Gastrocnemius medialis (tissue), 4 donors: ENCODE measurements at regions not wholly inside any gene's neighbourhood (a gene's known extent, or its start where the extent isn't known, plus 50 kb on each side); places are given as distances from the start of the nearest gene placed in this dataset.
A peak's percentile ranks its signal among the peaks of the same experiment; 100 is the strongest.

Experiments used
- ATAC-seq, 2 donors: fragments of 150-250 bp; one replicate each; pipeline ENCODE4 v1.9.1; 2016
- DNase-seq, 2 donors: peaks; one replicate each; pipeline ENCODE4 v3.0.0-alpha.2; 2019
- H3K27ac ChIP-seq, 4 donors: fragments of 200-600 bp; sonication (generic); 1 replicate in 1 of 4; 2 replicates in 3 of 4; pipeline ENCODE4 v1.5.1; 2016 to 2018; ENCODE audit warnings: mild to moderate bottlenecking in 2 of 4, moderate library complexity in 1 of 4
- H3K27me3 ChIP-seq, 3 donors: fragments of 200-600 bp; sonication (generic) in 2 of 3; 1 replicate in 1 of 3; 2 replicates in 2 of 3; pipeline versions ENCODE4 v1.5.1 to v1.6.0; 2016 to 2019; ENCODE audit warnings: mild to moderate bottlenecking in 1 of 3, moderate library complexity in 1 of 3
- H3K36me3 ChIP-seq, 2 donors: fragments of 200-600 bp; sonication (generic) in 1 of 2; one replicate each; pipeline ENCODE4 v1.5.1; 2017 to 2018
- H3K4me1 ChIP-seq, 2 donors: fragments of 200-600 bp; sonication (generic) in 1 of 2; one replicate each; pipeline ENCODE4 v1.5.1; 2016 to 2017; ENCODE audit warnings: mild to moderate bottlenecking in 2 of 2
- H3K4me3 ChIP-seq, 4 donors: fragments of 200-600 bp; sonication (generic) in 3 of 4; 1 replicate in 1 of 4; 2 replicates in 3 of 4; pipeline ENCODE4 v1.5.1; 2016 to 2019; ENCODE audit warnings: mild to moderate bottlenecking in 2 of 4
- H3K9me3 ChIP-seq, 3 donors: fragments of 200-600 bp; sonication (generic) in 2 of 3; 1 replicate in 1 of 3; 2 replicates in 2 of 3; pipeline ENCODE4 v1.5.1; 2016 to 2019
- CTCF ChIP-seq, 5 experiments: fragments of 450-650 bp in 3 of 5; fragments of 200-600 bp in 2 of 5; sonication (generic) in 2 of 5; IDR thresholded peaks in 4 of 5; conservative IDR thresholded peaks in 1 of 5; 1 replicate in 4 of 5; 2 replicates in 1 of 5; pipeline ENCODE4 v1.5.1; 2016 to 2019; ENCODE audit warnings: antibody characterized with exemption in 5 of 5, mild to moderate bottlenecking in 3 of 5, moderate library complexity in 3 of 5
- POLR2A ChIP-seq, 2 donors: fragments of 450-650 bp; IDR thresholded peaks; one replicate each; pipeline ENCODE4 v1.6.1; 2017; ENCODE audit warnings: antibody characterized with exemption in 2 of 2, mild to moderate bottlenecking in 2 of 2, moderate library complexity in 2 of 2
- in situ Hi-C, 4 donors: fragments of 200-750 bp; cut with MboI; loops; one replicate each; pipeline versions ENCODE4 v1.15.0 to v1.8.0; 2017; ENCODE audit warnings: low sequenced_read_pairs in 4 of 4
- intact Hi-C: fragments of 100-400 bp; cut with DNase I; formaldehyde crosslinking; loops from one replicate; pipeline ENCODE4 v1.15.1; 2023; ENCODE audit warnings: low total_unique reads

DNA sequence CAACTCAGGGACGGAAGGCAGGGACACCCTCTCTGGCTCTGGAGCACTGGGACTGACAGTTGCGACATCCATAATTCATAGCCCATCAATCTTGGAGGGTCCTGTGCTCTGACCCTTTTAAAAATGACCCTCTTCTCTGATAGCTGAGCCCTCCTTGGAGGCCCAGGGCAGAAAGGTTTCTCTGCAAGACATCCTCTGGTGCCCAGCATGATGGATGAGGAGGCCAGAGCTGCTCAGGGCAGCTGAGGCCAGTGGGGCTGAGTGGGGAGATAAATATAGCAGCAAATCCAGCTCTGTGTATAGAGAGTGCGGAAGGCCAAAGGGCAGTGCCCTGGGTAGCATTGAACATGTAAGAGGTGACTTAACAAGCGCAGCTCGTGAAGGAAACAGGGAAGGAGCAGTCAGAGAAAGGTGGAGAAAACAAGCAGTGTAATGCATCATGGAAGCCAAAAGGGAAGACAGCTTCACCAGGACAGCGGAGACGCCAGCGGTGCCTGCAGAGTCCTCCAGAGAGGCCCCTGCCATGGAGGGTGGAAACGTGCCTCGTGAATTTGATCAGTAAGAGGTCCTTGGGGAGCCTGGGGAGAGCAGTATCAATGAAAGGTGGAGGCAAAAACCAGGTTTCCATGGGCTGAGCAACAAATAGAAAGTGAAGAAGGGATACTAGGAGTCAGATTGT is 50.4 kb upstream of the FMOD start:
- no peaks in the 10 kb centered on the region for H3K36me3 ChIP-seq
- peak overlapping the region; percentile 3 to 69 (median 47) for H3K27ac ChIP-seq
- H3K4me3 ChIP-seq = no peak overlapping the region
- TF ChIP-seq POLR2A (IDR thresholded peaks at IDR 0.05) (no peak), CTCF (IDR thresholded peaks at IDR 0.05 in 4 of 5, conservative IDR thresholded peaks at IDR 0.05 in 1 of 5) (no peak)
- H3K27me3 ChIP-seq = peaks cover 0 to 8% (median 4%) of the 10 kb centered on the region in 3 donors
- no peaks in the 10 kb centered on the region for H3K9me3 ChIP-seq
- intact Hi-C loops (no loop called here), in situ Hi-C loops (no loop called here)
- DNase-seq (no peak), ATAC-seq (no peak)
- H3K4me1 ChIP-seq = no peaks in the 10 kb centered on the region

- H3K4me3 ChIP-seq = no peak overlapping the region
- intact Hi-C loops = no loop called here
- in situ Hi-C loops = no loop called here
- peak overlapping the region; percentile 54 to 69 (median 67) for H3K27ac ChIP-seq
- no peak for ATAC-seq
- H3K36me3 ChIP-seq = no peaks in the 10 kb centered on the region
- peaks cover 0 to 8% (median 5%) of the 10 kb centered on the region in 3 donors for H3K27me3 ChIP-seq
- no peaks in the 10 kb centered on the region for H3K4me1 ChIP-seq
- H3K9me3 ChIP-seq = no peaks in the 10 kb centered on the region
- no peak for DNase-seq
- TF ChIP-seq POLR2A (IDR thresholded peaks at IDR 0.05) (no peak), CTCF (IDR thresholded peaks at IDR 0.05 in 4 of 5, conservative IDR thresholded peaks at IDR 0.05 in 1 of 5) (no peak)
Measured at GRCh38 chr1:203402152-203402551, 51.2 kb upstream of the FMOD start.

DNA sequence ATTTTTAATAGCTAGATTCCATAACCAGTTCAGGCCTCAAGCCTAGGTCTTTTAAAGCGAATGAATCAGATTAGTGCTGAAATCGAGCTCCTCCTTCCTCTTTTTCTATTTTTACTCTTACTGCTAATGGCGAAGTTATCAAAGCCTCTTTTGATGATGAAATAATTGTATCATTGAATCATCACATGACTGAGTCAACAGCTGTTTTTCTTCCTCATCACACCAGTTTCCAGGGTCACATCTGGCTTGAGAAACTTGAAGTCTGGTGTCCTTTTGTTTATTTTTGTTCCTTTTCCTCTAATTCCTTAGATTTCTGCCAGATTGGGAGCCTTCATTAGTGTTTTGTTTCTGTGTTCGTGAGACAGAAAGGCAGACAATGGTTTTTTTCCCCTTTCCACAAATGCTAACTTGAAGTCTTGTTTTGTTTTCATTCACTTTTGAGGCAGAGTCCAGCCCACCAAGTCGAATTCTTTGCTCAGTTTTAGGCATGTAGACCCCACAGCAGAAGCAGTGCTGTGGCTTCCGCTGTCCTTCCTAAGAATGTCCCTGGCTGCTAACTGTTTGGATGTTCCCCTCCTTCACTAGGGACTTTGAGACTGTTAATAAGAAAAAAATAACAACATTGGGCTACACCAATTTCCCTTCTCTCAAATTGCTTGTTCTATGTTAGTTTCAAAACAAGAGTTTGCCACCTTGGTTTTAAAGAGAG is 51.9 kb upstream of the FMOD start:
- intact Hi-C loops (no loop called here), in situ Hi-C loops (no loop called here)
- Histone ChIP-seq H3K4me1 (no peaks in the 10 kb centered on the region), H3K4me3 (no peak overlapping the region), H3K36me3 (no peaks in the 10 kb centered on the region), H3K27me3 (peaks cover 0 to 8% (median 5%) of the 10 kb centered on the region in 3 donors), H3K27ac (peak overlapping the region; percentile 63 to 69 (median 67)), H3K9me3 (no peaks in the 10 kb centered on the region)
- DNase-seq = no peak
- peak; percentile 82 to 85 for ATAC-seq
- peak in 1 of 2 donors; percentile 30 for TF ChIP-seq POLR2A (IDR thresholded peaks at IDR 0.05)
- TF ChIP-seq CTCF (IDR thresholded peaks at IDR 0.05 in 4 of 5, conservative IDR thresholded peaks at IDR 0.05 in 1 of 5) = no peak

DNA sequence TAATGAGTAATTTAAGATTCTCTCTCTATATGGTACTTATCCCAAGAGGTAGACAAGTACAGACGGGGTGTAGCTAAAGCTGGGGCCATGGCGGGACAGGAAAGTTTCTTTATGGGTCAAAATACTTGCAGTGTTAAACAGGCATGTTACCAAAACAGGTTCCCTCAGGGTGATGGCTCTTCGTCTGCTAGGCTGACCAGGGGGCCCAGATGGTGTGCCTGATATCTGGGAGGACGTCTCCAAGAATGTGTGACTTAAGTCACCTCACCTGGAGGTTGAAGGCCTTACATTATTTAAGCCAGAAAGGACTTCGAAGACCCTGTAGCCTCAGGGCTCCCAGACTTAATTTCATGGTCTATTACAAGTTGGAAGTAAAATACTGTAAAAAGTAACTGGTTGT is 52.7 kb upstream of the FMOD start:
- DNase-seq (no peak), ATAC-seq (no peak)
- H3K36me3 ChIP-seq = no peaks in the 10 kb centered on the region
- in situ Hi-C loops = no loop called here
- TF ChIP-seq POLR2A (IDR thresholded peaks at IDR 0.05) (no peak), CTCF (IDR thresholded peaks at IDR 0.05 in 4 of 5, conservative IDR thresholded peaks at IDR 0.05 in 1 of 5) (no peak)
- H3K4me3 ChIP-seq = no peak overlapping the region
- H3K27me3 ChIP-seq = peaks cover 0 to 8% (median 5%) of the 10 kb centered on the region in 3 donors
- no peaks in the 10 kb centered on the region for H3K9me3 ChIP-seq
- H3K4me1 ChIP-seq = peaks cover 0 to 4% of the 10 kb centered on the region in 2 donors
- peak overlapping the region; percentile 54 to 68 (median 63) for H3K27ac ChIP-seq
- intact Hi-C loops = no loop called here
